Erythroblast (primary cell): ENCODE measurements at regions not wholly inside any gene's neighbourhood (a gene's known extent, or its start where the extent isn't known, plus 50 kb on each side); places are given as distances from the start of the nearest gene placed in this dataset.

Experiments
- GATA1 ChIP-seq: IDR thresholded peaks from 2 replicates; pipeline ENCODE4 v1.6.1; 2011; ENCODE audit warnings: low read depth, mild to moderate bottlenecking, control low read depth, low read length, moderate library complexity
- POLR2A ChIP-seq: IDR thresholded peaks from 2 replicates; pipeline ENCODE4 v1.6.1; 2011; ENCODE audit warnings: mild to moderate bottlenecking, low read length

DNA sequence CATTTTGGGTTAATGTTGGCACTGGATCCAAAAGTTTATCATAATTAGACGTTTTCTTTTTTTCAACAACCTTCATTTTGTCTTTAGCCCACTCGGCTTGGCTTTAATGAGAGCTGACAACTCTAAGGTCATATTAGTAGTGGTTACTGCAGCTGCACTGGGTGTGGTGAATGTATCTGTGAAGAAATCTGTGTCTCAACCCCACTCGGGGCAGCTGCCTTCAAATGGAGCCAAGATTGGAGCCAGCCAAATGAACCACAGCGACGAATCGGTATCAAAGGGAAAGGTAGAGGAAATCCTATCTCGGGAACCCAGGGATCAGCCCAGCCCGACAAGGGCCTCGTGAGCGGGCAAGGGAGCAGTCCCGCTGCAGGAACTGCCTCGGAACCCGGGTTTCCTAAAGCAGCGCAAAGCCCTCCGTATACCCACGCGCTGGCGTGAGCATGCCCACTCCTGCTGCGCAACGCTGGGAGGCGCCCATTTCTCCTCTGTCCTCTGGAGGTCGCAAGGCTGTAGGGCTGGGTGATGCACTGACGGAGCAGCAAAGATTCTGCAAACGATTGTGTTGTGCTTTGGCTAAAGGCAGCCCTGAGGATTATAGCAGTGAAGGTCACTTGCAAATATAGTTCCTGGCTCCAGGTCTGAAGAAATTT, 98.7 kb upstream of the MBL2 start:
- no peak for TF ChIP-seq POLR2A
- no peak for TF ChIP-seq GATA1
